T-helper 2 cell treated with Interferon-gamma antibody and Interleukin-4, amounts not matched to agents 5 μg/mL and 100 μg/mL, for 36 hours (primary cell): ENCODE measurements at regions not wholly inside any gene's neighbourhood (a gene's known extent, or its start where the extent isn't known, plus 50 kb on each side); places are given as distances from the start of the nearest gene placed in this dataset.

ENCODE experiments used
- DNase-seq: peaks from one replicate; pipeline ENCODE4 v3.0.0; 2021; ENCODE audit warnings: low spot score
- H3K27ac Mint-ChIP-seq: one replicate; pipeline ENCODE4 v1.8.0; 2021; ENCODE audit warnings: mild to moderate bottlenecking, mixed read lengths
- H3K27me3 Mint-ChIP-seq: one replicate; pipeline ENCODE4 v1.8.0; 2021; ENCODE audit warnings: low read depth, mixed read lengths
- H3K36me3 Mint-ChIP-seq: one replicate; pipeline ENCODE4 v1.8.0; 2021; ENCODE audit warnings: low read depth, mixed read lengths
- H3K4me1 Mint-ChIP-seq: one replicate; pipeline ENCODE4 v1.8.0; 2021; ENCODE audit warnings: low read depth, mixed read lengths
- H3K4me3 Mint-ChIP-seq: one replicate; pipeline ENCODE4 v1.8.0; 2022; ENCODE audit warnings: mild to moderate bottlenecking, moderate library complexity, mixed read lengths
- H3K9me3 Mint-ChIP-seq: one replicate; pipeline ENCODE4 v1.8.0; 2021; ENCODE audit warnings: mixed read lengths

DNA sequence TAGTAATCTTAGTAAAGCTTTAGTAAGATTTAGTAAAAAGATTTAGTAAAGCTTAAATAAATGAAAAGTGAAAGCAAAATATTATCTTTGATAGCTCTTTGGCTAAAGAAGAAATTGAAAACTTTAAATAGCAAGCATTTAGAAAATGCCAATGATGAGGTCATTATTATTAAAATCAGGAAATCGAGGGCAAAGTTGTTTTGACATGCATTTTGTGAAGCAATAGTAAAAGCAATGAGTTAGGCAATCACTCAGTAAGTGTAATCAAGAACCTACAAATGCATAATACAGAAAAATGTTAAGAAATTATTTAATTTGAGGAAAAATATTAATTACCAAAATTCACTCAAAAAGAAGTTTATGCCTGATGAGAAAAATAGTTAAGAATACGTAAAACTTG lies 280.3 kb upstream of the MME start:
- no peak for DNase-seq
- Mint-ChIP-seq H3K9me3 (no peaks in the 10 kb centered on the region), H3K27me3 (no peaks in the 10 kb centered on the region), H3K4me3 (no peak overlapping the region), H3K27ac (no peak overlapping the region), H3K36me3 (no peaks in the 10 kb centered on the region), H3K4me1 (no peaks in the 10 kb centered on the region)

DNA sequence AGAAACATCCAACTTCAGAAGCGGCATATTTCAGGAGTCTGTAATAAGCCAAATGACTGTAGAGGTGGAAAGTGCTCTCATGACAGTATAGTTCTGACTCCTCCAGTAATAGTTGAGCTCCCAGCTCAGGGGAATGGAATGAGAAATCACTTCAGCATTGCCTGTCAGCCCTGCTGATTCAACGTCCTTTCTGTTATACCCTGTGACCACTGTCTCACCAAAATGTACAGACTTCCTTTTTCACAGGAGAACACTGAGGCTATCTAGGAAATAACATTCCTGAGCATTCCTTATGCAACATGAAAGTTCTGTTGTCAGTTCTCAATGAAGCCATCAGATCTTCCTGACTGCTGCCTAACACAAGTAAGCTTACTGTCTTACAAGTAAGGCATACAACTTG lies 284.5 kb upstream of the MME start:
- no peak overlapping the region for H3K27ac Mint-ChIP-seq

DNA sequence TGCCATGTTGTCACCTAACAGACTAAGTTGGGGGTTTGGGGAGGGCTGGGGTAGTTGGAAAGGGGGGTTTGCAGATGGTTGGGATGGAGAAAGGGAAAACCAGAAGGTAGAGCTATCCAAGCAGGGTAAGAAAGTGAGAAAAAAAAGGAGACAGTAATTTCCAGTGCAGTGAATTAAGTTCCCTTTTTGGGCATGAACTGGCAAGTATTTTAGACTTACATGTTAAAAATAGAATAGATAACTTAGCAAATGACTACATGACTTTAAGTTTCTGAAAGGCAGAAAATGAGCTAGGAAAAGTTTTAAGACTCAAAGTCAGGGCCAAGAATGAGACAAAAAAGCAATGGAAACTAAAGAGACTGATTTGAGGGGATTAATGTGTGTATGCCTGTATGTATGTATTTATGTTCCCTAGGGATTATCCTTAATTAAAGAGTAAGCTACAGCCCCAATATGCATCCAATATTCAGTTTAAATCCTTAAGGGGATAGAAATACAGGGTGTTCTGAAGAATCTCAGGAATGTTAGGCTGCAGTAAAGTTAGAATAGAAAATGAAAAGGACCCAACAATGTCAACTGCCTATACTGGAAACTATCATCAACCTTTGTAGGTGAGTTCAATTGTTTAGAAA lies 285.2 kb upstream of the MME start:
- Mint-ChIP-seq H3K36me3 (no peaks in the 10 kb centered on the region), H3K27me3 (no peaks in the 10 kb centered on the region), H3K27ac (no peak overlapping the region), H3K4me3 (no peak overlapping the region), H3K4me1 (no peaks in the 10 kb centered on the region), H3K9me3 (no peaks in the 10 kb centered on the region)
- no peak for DNase-seq

More for the DNA sequence above, 284.5 kb upstream of the MME start:
- H3K36me3 Mint-ChIP-seq = no peaks in the 10 kb centered on the region
- no peaks in the 10 kb centered on the region for H3K4me1 Mint-ChIP-seq
- H3K9me3 Mint-ChIP-seq = no peaks in the 10 kb centered on the region
- H3K4me3 Mint-ChIP-seq = no peak overlapping the region
- no peak for DNase-seq
- no peaks in the 10 kb centered on the region for H3K27me3 Mint-ChIP-seq

DNA sequence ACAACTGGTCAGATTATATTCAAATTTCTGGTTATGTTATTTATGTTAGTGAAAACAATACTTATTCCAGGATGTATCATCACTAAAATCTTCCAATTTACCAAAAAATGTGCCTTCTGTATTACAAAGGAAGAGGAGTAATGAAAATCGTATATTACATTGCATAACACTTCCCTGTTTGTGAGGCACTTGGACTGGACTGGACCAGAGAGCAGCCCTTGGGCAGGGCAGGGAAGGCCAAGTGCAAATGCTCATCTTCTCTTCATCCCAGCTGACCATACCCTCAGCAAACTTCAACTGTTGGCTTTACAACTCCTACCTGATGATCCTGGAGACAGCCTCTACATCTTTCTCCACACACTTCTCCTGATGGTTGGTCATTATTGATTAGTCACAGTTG lies 285.7 kb upstream of the MME start:
- Mint-ChIP-seq H3K4me3 (no peak overlapping the region), H3K4me1 (no peaks in the 10 kb centered on the region), H3K27ac (no peak overlapping the region), H3K27me3 (no peaks in the 10 kb centered on the region), H3K36me3 (no peaks in the 10 kb centered on the region), H3K9me3 (no peaks in the 10 kb centered on the region)
- DNase-seq = no peak

DNA sequence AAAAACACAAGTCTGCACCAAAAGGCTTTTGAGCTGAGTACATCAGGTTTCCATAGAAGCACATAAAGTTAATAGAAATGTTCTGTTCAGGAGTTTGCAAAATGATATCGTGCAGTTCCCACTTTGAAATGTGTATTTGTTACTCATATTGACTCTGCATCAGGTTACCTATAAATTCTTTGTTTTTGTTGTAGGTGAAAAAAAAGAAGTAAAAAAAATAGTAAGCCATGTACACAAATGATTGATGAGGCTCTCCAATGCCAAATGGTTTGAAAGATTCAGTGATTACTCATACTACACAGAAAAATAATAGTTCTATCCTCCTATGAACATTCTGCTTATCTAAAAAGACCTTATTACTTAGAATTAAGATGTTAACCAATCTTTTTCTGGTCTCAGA lies 287.3 kb upstream of the MME start:
- Mint-ChIP-seq H3K9me3 (no peaks in the 10 kb centered on the region), H3K27me3 (no peaks in the 10 kb centered on the region), H3K4me1 (no peaks in the 10 kb centered on the region), H3K36me3 (no peaks in the 10 kb centered on the region), H3K27ac (no peak overlapping the region), H3K4me3 (no peak overlapping the region)
- DNase-seq = no peak

DNA sequence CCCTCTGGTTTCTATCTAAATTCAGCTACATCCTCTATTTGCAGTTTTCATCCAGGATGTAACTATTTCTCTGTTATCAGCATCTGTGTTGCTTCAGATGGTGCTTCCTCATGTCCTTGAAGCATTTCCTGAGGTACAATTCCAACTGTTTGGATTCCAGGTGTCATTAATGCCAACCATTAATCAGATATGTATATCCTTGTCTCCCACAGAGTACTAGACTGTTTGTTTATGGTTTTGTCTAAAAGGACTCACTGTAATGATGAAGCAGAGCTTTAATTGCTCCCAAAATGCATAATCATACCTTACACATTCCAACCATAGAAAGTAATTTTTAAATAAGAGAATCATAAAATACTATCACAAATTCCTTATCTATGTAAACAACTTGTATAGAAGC lies 288.5 kb upstream of the MME start:
- no peak overlapping the region for H3K4me3 Mint-ChIP-seq
- H3K27ac Mint-ChIP-seq = no peak overlapping the region
- H3K27me3 Mint-ChIP-seq = no peaks in the 10 kb centered on the region
- no peaks in the 10 kb centered on the region for H3K9me3 Mint-ChIP-seq
- no peaks in the 10 kb centered on the region for H3K4me1 Mint-ChIP-seq
- DNase-seq = no peak
- no peaks in the 10 kb centered on the region for H3K36me3 Mint-ChIP-seq

DNA sequence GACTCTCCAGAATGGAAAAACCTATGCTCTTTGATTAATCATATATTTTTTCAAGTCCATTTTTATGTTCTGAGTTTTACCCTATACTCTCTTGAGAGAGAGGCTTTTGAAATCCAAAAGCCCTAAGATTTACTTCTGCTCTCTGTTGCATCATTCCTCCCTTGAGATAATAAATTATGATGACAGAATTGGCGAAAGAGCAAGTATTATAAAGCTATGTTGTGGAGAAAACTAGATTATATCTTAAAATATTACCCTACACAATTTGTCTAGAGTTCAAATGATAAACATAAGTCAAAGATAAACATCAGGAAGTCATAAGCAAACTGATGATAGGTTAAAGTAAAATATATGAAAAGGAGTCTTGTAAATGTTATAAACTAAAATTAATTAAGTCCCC lies 293.4 kb upstream of the MME start:
- Mint-ChIP-seq H3K4me1 (no peaks in the 10 kb centered on the region), H3K4me3 (no peak overlapping the region), H3K36me3 (no peaks in the 10 kb centered on the region), H3K27me3 (no peaks in the 10 kb centered on the region), H3K27ac (no peak overlapping the region), H3K9me3 (no peaks in the 10 kb centered on the region)
- DNase-seq = no peak

DNA sequence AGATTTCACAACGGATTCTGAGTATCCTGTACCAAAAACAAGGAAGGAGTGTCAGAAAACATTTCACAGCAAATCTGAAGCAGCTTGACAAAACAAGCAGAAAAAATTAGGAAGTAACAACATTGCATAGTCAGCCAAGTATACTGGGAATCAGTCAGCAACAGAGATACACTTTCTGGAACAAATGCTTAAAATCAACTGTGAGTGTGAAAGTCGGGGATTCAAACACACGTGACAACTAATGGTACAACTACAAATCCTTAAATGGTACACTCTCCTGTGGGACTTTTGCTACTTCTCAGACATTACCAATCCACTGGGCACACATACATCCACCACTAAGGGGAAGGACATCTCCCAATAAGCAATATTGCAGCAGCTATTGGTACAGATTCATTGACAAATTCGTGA lies 296.6 kb upstream of the MME start:
- no peak for DNase-seq
- Mint-ChIP-seq H3K4me1 (no peaks in the 10 kb centered on the region), H3K9me3 (no peaks in the 10 kb centered on the region), H3K4me3 (no peak overlapping the region), H3K36me3 (no peaks in the 10 kb centered on the region), H3K27me3 (no peaks in the 10 kb centered on the region), H3K27ac (no peak overlapping the region)

DNA sequence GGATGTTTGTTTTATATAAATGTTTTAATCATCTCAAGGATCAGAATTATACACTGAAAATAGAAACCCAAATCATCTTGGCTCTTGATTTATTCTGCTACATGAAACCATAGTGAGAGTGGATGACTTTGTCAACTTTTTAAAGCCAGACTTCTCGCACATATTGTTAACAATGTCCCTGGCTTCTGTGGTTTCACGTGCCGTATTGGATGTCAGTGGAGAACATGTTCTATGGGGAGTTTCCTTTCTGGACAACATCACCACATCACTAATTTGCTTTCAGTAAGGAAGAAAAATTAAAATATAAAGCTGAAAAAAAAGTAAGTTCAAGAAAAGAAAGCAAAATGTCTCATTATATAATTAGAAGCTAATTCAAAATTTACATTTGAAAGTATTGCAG lies 297.1 kb upstream of the MME start:
- Mint-ChIP-seq H3K27ac (no peak overlapping the region), H3K4me3 (no peak overlapping the region), H3K4me1 (no peaks in the 10 kb centered on the region), H3K9me3 (no peaks in the 10 kb centered on the region), H3K36me3 (no peaks in the 10 kb centered on the region), H3K27me3 (no peaks in the 10 kb centered on the region)
- no peak for DNase-seq

DNA sequence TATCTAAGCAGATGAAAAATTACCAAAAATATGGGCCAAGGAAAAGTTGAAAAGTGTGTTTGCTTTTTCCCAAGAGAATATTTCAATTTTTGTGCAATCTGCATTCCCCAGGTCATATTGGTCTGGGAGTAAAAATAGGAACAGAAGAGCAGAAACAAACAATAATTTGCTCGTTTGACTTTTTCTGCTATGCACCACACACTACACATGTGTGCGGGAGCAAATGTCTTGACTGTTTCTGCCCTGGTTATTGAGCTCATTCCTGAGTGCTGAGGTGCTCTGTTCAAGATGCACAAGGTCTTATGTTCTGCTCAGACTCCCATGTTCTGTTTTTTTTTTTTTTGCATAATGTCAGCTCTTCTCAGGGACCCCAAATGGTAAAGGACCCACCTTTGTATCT lies 298.0 kb upstream of the MME start:
- H3K36me3 Mint-ChIP-seq = no peaks in the 10 kb centered on the region
- H3K9me3 Mint-ChIP-seq = no peaks in the 10 kb centered on the region
- H3K4me3 Mint-ChIP-seq = no peak overlapping the region
- DNase-seq = no peak
- no peak overlapping the region for H3K27ac Mint-ChIP-seq
- H3K27me3 Mint-ChIP-seq = no peaks in the 10 kb centered on the region
- H3K4me1 Mint-ChIP-seq = no peaks in the 10 kb centered on the region

DNA sequence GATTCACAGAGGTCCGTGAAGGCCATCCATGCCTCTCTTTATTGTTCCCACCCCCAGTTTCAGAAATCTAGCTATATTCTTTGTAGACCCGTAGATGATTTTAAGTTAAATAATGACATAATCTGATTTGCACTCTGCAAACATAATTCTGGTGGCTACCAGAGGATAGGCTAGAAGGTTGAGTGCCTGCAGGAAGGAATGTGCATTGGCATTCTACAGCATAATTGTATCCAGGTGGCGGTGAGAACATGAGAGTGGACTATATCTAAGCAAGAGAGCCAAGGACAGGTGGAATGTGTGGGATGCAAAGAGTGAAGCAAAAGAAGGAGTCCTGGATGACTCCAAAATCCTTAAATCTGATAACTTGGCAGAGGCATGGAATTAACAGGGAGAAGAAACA lies 298.5 kb upstream of the MME start:
- H3K9me3 Mint-ChIP-seq = no peaks in the 10 kb centered on the region
- H3K27me3 Mint-ChIP-seq = no peaks in the 10 kb centered on the region
- H3K36me3 Mint-ChIP-seq = no peaks in the 10 kb centered on the region
- no peak for DNase-seq
- H3K4me3 Mint-ChIP-seq = no peak overlapping the region
- no peaks in the 10 kb centered on the region for H3K4me1 Mint-ChIP-seq
- no peak overlapping the region for H3K27ac Mint-ChIP-seq

DNA sequence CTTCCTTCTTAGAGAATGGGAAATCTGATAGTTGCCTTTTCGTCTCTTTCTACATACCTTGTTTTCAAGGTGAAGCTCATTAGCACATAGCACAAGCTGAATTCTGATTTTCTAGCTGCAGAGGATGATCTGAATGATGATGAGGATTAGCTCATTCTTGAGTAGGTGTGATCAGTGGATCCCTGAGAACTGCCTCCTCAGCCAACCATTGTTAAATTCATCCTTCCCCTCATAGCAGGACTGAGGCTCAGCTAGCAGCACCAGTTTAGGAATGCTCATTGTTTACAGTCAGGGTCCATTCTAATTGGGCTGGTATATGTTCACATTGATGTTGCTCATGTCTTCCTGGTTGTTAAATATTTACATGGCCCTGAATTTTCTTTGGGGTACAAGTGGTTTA lies 299.9 kb upstream of the MME start:
- Mint-ChIP-seq H3K36me3 (no peaks in the 10 kb centered on the region), H3K27me3 (no peaks in the 10 kb centered on the region), H3K4me1 (no peaks in the 10 kb centered on the region), H3K4me3 (no peak overlapping the region), H3K27ac (no peak overlapping the region), H3K9me3 (no peaks in the 10 kb centered on the region)
- DNase-seq = no peak

DNA sequence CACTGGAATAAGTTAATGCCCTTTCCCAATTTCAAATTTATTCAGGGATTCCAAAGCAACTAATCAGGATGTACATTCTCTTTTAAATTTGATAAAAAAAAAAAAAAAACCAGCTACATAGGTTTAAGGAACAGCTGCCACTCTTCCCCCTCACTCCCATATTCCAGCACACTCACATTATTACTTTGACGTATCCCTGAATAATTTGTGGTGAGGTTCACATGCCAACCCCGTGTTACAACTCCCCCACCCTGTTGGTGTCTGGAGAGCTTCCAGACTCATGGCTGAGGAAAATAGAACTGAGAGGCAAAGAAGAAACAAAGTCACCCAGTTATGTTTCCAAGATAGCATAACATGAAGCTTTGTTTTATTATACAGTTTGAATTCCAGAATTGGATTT lies 300.5 kb upstream of the MME start:
- H3K4me1 Mint-ChIP-seq = no peaks in the 10 kb centered on the region
- H3K27ac Mint-ChIP-seq = no peak overlapping the region
- H3K27me3 Mint-ChIP-seq = no peaks in the 10 kb centered on the region
- H3K36me3 Mint-ChIP-seq = no peaks in the 10 kb centered on the region
- no peak overlapping the region for H3K4me3 Mint-ChIP-seq
- DNase-seq = no peak
- no peaks in the 10 kb centered on the region for H3K9me3 Mint-ChIP-seq

DNA sequence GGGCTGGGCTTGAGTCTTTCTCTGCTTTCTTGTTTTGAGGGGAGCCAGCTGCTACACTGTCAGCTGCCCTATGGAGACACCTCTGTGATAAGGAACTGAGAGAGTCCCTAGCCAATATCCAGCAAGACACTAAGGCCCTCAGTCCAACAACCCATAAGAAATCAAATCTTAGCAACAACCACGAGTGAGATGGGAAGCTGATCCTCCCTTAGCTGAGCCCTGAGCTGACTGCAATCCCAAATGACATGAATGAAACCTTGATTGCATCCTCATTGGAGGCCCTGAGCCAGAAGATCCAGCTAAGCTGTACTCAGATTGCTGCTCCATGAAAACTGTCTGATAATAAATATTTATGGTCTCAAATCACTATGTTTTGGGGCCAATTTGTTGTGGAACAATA lies 302.1 kb upstream of the MME start:
- H3K4me1 Mint-ChIP-seq = no peaks in the 10 kb centered on the region
- H3K27me3 Mint-ChIP-seq = no peaks in the 10 kb centered on the region
- no peaks in the 10 kb centered on the region for H3K36me3 Mint-ChIP-seq
- no peak overlapping the region for H3K27ac Mint-ChIP-seq
- no peak overlapping the region for H3K4me3 Mint-ChIP-seq
- DNase-seq = no peak
- no peaks in the 10 kb centered on the region for H3K9me3 Mint-ChIP-seq

DNA sequence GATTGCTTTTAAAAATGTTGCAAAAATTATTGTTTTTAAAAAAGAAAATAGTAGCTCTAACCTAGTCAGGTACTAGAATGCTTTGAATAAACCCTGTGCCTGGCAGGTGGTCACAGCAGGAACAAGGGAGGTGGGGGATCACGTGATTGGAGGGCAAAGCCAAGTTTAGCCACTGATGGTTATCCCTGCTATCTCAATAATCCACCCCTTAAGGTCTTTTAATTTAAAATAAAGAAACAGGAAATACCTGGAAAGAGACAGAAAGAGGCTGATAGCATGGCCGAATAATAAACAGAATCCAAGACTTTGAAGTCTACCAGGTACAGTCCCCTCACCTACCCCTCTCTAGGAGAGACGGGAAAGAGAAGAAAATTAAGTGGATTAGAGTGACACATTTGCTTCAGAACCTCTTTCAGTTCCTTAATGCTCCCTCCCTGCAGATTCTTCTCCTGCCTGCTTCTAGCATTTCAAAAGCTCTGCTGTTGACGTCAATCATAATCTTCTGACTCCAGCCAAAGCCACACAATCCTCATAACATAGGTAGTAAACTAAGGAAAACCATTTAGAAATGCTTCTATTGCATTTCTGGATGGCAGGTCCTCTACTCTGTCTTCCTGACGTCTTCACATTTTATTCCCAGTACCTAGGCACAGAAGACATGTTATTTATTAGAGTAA lies 303.4 kb upstream of the MME start:
- no peak overlapping the region for H3K27ac Mint-ChIP-seq
- no peaks in the 10 kb centered on the region for H3K36me3 Mint-ChIP-seq
- DNase-seq = no peak
- no peaks in the 10 kb centered on the region for H3K27me3 Mint-ChIP-seq
- H3K9me3 Mint-ChIP-seq = no peaks in the 10 kb centered on the region
- no peak overlapping the region for H3K4me3 Mint-ChIP-seq
- H3K4me1 Mint-ChIP-seq = no peaks in the 10 kb centered on the region
